ENCODE measurements at regions not wholly inside any gene's neighbourhood (a gene's known extent, or its start where the extent isn't known, plus 50 kb on each side); places are given as distances from the start of the nearest gene placed in this dataset.
A peak's percentile ranks its signal among the peaks of the same experiment; 100 is the strongest.

GRCh38 chr3:156620901-156621300, 53.5 kb upstream of the TIPARP start:
- DNase-seq: peak; percentile 22

DNA sequence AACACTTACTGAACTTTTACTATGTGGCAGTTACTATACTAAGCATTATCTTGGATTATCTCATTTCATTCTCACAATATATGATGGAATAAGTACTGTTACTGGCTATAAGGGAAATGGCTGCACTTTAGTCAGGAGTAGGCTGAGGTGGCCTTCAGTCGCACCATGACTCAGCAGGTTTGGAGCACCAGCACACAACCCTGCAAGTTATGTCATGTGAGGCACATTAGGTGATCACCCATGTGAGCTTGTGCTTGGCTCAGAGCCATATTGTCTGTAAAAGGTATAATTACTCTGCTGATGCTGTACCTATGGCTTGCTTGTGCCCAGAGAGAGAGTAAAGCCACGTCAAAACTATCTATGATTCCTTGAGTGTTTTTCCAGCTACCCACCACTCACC, 54.1 kb upstream of the TIPARP start:
- peak; percentile 38 for DNase-seq

GRCh38 chr3:156619376-156619775, 55.0 kb upstream of the TIPARP start:
- peak; percentile 86 for DNase-seq

DNA sequence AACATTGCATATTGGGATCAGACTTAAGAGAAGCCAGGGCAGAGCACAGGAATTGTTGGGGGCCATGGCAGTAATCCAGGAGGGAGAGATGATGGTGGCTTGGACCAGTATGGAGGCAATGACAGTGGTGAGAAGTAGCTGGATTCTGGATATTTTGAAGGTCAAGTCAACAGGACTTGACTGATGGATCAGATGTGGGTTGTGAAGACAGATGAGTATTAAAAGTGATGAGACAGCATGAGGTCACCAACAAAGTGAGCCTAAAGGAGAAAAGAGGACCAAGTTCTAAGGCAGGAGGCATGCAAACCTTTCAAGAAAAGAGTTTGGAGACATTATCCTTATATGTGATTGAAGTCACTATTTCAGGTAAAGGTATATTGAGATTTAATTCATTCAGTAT, 56.6 kb upstream of the TIPARP start:
- DNase-seq: peak; percentile 43

- peak; percentile 31 for DNase-seq
Observed at GRCh38 chr3:156617145-156617544, 57.2 kb upstream of the TIPARP start.

DNA sequence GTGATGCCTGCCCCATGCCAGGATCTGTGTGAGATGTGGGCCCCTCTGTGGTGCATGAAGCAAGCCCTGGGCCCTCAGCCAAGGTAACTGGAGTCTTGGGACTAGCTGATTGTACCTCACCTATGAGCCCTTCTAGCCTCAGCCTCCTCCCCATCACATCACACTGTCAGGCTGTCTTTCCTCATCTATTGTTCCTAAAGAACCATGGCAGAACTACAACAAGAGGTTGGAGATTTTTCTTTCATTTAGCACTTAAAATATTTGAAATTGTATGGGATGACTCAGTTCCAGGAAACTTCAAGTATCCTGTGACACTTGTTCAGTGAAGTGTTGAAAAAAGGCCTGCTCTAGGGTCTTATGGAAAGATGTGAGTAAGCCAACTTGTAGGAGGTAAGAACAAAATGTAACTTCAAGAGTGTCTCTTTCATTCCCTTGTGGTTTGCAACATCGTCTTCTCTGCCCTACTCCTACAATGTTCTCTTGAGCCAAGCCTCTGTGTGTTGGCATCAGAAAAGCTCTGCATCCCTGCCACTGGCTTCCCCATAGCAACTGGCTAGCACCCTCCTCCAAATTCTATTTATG, 58.7 kb upstream of the TIPARP start:
- peak; percentile 93 for DNase-seq

GRCh38 chr3:156614642-156615511, 59.5 kb upstream of the TIPARP start:
- DNase-seq: peak; percentile 78

- no peak for DNase-seq
Observed at GRCh38 chr3:156612903-156613302, 58.0 kb upstream of the SSR3 start.

- DNase-seq: no peak
Observed at GRCh38 chr3:156611870-156612494, 57.1 kb upstream of the SSR3 start.

DNA sequence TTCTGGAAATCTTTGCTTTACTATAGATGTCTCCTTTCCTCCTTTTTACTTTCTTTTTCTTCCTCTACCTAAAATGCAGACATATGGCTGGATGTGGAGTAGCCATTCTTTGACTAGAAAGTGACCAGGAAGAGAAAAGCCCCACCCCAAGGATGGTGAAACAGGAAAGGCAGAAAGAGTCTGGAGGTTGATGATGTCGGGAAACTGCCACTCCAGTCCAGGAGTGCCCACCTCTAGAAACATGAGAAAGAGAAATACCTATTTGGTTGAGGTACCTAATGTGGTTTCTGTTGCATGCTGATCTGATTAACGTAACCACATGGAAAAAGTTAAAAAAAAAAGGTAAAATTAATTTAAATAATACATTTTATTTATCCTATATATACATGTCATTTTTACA, 55.2 kb upstream of the SSR3 start:
- DNase-seq: no peak

GRCh38 chr3:156609546-156609945, 54.6 kb upstream of the SSR3 start:
- DNase-seq: no peak

DNA sequence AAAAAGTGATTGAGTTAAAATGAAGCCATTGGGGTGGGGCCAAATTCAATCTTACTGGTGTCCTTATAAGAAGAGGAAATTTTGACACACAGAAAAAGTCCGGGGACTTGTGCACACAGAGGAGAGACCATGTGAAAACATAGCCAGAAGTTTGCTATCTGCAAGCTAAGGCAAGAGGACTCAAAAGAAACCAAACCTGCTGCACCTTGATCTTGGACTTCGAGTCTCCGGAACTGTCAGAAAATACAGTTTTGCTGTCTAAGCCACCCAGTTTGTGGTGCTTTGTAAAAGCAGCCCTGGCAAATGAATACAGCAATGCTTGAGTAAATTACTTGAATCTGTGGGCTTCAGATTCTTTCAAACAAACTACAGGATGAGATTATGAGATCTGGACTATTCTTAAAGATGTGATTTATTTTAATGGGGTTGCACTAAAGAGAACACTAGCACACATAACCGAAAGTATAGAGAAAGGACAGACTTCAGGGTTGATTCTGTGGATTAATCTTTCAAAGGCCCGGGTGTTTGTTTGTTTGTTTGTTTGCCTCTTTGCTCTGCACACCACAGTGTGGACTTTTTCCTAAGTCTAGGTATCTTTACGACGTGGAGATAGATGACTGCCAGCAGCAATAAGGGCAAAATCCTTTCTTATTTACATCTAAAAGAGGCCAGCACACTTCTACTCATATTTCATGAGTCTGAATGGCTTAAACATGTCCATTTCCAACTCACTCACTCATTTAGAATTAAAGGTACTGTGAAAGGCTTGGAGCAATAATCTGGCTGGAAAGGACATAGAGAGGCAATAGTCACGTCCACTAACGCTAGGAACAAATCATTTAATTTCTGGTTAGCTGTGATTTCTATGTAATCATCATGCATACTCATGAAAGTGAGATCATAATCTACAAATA, 53.9 kb upstream of the SSR3 start:
- DNase-seq: no peak

- DNase-seq: no peak
Observed at GRCh38 chr3:156606729-156607128, 51.8 kb upstream of the SSR3 start.

DNA sequence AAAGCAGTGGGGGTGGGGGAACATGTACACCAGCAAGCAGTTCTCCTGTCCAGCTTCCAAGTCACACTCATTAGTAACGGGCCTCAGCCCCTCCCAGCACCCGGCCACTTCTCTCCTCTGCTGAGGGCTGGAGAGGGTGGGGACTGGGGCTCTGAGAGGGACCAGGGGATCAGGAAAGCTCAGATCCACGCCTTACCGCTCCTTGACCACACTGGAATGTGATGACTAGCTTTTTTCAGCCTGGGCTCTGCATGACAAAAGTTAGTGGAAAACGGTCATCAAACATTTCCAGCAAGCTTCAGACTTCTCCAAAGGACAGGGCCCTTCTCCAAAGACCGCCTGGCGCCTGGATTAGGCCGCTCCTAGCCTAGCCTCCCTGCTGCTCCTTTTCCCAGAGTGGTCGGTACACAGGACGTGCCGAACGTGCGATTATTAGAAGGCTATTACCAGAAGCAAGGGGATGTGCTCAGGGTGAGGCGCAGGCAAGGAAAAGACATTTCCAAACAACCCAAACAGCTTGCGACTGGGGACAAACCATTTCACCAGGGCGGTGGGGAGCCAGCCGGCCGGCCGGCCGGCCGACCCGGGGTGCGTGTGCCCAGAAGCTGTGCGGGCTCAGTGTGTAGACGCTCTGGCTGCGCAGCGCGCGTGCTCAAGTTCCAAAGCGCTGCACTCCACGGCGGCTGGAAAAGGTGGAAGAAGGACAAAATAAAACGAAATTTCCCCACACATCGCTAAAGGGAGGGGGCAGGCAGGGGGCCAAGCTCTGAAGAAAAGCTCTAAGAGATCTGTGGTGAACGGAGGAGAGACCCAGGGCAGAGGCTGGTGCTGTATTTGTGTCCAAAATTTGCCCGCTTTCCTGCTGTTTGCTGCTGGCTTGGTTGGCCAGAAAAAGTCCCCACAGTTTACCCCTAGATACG, 51.0 kb upstream of the SSR3 start:
- peak; percentile 92 for DNase-seq

- no peak for DNase-seq
Observed at GRCh38 chr3:156604642-156605144, 49.8 kb upstream of the SSR3 start.

Data from fibroblast of skin of right biceps (primary cell).